ENCODE measurements at regions not wholly inside any gene's neighbourhood (a gene's known extent, or its start where the extent isn't known, plus 50 kb on each side); places are given as distances from the start of the nearest gene placed in this dataset.

DNA sequence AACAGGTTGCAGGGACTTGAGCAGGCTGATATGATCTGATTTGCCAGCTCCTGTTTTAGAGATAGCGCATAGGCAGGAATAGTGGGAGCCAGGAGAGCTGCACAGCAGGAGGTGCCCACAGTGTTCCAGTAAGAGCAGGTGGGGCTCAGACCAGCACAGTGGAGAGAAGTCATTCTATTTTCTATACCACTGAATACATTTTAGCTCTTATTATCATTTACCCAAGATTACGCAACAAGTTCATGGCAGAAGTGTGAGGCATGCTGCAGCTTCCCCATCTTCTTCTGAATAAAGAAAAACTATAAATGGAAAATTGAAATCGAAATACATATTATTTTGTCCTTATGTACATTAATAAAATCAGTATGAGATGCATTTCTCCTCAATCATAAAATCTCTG lies 114.7 kb upstream of the EDNRA start:
- DNase-seq = no peak

DNA sequence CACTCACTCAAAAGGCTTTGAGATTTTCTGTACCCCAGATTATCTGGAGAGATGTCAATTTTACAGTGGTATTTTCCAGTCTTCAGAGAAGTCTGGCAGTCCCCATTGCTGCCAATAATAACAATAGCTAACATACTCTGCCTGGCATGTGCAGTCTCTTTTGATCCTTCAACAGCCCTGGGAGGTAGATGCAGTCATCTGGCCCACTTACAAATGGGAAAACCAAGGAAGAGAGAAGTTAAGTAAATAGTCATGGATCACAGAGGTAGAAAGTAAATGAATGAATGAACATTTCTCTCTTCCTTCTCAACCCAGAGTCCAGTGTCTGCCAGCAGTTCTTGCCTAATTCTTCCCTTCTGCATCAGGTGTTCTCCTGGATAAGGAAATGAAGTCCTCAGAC lies 113.0 kb upstream of the EDNRA start:
- DNase-seq = peak; percentile 3

DNA sequence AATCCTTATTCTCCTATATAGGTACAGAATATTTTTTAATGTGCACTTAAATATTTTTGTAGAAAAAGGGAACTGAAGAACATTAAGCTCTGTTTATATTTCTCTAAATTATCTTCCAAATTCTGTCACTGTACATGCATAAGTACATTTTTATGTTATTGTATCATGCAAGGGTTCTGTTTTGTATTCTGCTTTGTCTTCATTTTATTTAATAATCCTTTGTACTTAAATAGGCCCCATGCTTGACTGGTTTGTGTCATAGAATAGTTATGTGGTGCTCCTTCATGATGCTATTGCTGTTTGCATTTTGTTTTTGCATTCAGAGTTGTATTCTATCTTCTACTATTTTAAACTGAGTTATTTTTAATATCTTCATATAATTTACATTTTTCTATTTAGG lies 111.9 kb upstream of the EDNRA start:
- no peak for DNase-seq

DNA sequence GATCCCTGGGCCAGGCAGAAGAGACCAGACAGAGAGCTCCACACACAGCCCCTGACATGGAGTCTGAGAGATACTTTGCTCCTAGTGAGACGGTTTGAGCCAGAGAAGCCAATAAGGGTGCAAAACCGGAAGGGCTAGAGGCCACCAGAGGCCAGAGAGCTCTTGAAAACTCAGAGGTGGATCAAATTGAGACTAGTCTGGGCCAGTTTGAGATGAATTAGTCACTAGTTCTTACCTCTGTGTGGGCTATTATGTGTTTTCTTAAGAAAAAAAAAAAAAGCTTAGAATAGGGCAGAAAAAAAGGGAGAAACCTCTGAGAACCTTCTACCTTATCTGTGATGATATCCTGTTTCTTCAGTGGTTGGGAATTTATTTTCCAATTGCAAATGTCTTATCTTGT lies 110.4 kb upstream of the EDNRA start:
- peak; percentile 85 for DNase-seq

DNA sequence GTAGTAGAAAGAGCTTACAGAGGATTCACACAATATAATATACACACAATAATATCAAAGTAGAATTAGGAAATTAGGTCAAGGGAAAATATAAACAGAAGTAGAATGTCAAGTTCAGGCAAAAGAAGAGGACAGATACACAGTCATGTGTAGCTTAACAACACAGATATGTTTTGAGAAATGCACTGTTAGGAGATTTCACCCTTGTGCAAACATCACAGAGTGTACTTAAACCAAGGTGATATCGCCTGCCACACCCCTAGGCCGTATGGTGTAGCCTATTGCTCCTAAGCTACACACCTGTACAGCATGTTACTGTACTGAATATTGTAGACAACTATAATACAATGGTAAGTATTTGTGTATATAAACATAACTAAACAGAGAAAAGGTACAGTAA lies 110.0 kb upstream of the EDNRA start:
- peak; percentile 74 for DNase-seq

DNA sequence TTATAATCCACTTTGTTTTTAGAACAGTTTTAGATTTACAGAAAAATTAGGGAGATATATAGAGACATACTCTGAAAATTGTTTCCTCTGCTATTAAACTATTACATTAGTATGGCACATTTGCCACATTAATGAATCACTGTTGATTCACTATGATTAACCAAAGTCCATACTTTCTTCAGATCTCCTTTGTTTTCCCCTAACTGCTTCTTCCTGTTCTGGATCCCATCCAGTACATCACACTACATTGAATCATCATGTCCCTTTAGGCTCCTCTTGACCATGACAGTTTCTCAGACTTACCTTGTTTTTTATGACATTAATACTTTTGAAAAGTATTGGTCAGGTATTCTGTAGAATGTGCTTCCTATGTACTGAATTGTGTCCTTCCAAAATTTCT lies 109.2 kb upstream of the EDNRA start:
- peak; percentile 21 for DNase-seq

DNA sequence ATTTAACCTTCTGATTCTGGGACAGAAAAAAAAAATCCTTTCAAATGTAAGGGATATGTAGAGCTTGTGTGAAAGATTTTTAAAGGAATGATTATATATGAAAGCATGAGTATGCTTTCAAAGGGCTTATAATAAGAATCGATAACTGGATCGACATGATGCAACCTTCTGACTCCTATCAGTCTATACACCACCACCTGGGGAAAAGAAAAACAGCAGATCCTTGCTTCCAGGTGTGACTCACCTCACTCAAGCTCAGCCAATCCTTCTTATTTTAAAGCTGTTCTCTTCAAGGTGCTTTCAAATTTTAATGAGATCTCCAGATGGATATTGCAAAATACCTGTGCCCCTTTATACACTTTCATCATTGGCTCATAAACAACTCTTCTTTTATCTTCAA lies 102.1 kb upstream of the EDNRA start:
- peak; percentile 69 for DNase-seq

DNA sequence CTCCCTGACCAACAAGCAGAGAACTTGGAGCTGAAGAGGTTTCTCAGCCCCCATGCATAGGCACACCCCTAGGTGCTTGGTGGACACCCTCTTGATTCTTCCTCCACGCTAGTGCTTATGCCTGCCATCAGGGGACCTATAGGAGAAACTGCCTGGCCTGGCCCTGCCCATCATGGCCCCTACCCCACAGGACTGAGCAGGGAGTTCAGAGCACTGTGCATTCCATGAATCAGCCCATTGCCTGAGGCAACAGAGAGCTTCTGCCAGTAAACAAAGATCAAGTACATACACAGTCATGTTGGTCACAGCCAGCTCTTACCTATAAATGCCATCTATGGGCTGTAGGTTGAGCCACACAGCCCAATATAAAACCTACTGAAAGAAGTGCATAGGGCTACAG lies 99.1 kb upstream of the EDNRA start:
- peak; percentile 2 for DNase-seq

DNA sequence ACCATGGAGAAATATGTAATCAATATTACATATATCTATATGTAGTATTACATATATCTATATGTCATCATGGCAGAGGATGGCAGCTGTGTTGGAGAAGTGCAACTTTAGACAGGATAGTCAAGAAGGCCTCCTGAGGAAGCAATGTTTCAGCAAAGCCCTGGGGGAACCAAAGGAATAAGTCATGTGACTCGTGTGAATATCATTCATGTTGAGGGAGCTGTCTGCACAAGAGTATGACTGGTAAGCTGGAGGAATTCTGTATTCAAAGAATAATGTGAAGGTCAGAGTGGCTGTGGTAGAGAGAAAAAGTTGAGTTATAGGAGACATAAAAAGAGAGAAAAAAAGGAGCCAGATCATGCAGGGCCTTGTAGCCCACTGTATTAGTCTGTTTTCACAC lies 92.9 kb upstream of the EDNRA start:
- DNase-seq = no peak

DNA sequence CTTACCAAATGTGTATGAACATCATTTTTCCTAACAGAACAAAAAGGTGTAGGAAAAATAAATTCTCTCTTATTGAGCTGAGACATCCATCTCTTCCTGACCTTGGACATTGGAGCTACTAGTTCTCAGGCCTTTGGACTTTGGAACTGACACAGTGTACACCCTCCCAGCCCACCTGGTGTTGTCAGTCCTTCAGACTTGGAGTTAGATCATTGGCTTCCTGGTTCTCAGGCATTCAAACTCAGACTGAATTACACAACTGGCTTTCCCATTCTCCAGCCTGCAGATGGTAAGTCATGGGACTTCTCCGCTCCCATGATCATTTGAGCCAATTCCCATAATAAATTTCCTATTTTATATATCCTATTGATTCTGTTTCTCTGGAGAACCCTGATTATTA lies 84.8 kb upstream of the EDNRA start:
- peak; percentile 52 for DNase-seq

DNA sequence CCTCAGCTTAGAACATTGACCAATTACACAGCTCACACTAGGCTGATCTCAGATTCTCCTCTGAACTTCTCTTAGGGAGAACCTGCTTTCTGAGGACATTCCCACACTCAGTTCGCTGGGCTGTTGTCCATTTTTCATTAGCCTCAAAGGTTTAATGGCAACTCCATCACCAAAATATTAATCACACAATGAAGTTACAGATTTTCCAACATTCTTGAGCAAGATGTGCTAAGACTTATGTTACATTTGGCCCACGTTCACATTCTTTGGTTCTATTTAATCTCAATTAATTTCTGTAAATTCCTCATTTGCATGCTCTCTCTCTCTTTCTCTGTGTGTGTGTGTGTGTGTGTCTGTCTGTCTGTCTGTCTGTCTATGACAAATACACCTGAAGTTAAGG lies 82.3 kb upstream of the EDNRA start:
- DNase-seq = no peak

DNA sequence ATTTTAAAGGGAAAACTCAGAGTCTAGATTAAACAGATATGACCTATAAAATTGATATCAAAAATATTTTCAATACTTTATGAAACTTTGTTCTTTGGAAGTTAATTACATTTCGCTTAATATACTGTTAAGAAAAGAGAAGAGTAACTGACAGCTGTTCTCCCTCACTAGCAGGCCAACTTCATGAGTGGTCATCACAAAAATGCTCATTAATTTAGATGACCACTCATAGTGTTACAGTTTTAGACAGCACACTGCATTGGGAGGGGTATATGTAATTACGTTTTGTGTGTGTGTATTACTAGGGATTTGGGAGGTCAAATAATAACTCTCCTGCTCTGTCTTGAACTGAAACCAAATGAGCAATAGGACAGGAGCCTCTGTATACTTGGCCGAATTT lies 80.2 kb upstream of the EDNRA start:
- DNase-seq = no peak

DNA sequence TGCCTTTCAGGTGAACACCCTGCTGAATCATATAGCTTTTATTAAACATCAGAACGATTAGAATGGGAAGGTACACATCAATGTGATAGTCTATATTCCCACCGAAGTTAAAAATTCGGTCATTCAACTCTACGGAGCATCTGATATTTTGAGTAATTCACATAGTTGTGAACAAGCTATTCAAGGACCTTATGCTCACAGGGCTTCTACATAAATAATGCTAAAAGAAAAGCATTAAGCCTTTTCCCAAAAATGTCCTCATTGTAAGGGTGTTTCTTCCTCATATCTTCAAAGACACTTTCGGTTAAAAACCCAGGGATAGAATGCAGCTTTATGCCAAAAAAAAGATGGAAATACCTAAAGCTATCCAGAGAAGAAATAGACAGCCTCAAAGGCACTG lies 79.7 kb upstream of the EDNRA start:
- no peak for DNase-seq

DNA sequence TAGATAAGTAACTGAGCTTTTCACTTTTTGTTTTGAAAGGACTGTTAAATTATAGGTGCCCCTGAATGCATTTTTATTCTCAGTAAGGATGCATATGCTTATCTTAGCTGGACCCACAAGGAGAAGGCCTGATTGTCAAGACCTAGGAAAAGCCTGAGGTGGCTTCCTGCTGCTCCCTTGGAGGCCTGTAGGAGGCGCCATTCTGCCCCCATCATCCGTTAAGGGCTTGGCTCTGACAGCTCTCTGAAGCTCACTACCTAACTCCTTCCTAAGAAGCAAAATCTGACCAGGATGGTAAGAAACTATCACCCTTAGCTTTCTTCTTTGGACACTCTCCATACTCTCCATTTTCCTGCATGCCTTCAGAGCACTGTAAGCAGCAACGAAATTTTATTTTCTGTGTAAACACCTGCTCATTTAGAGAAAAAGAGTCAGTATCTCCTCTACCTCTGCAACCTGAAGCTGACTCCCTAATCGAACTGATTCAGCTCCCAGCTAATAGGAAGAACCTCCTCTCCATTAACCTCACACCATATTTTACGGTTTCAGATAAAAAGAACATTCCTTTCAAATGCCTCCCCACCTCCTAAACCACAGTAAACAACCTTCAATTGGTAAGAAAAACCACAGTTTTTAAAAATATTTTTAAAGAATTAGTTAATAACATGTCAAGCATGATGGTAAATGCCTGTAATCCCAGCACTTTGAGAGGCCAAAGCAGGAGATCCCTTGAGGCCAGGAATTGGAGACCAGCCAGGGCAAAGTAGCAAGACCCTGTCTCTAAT lies 73.4 kb upstream of the EDNRA start:
- DNase-seq = peak; percentile 10

DNA sequence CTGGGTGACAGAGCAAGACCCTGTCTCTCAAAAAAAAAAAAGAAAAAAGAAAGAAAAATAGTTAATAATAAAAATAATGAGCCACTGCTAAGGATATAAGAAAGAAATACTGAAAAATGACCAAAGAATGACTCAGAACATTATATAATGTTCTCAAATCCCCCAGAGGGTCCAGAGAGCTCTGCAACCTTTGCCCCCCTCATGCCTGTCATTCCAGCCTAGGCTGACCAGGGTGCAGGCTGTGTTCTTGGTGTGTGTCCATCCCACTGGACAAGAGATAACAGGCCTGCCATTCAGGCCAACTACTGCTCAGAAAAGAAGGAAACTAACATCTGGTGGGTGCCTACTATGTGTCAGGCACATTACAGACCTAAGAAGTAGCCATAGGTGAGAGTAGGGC lies 72.7 kb upstream of the EDNRA start:
- DNase-seq = no peak

DNA sequence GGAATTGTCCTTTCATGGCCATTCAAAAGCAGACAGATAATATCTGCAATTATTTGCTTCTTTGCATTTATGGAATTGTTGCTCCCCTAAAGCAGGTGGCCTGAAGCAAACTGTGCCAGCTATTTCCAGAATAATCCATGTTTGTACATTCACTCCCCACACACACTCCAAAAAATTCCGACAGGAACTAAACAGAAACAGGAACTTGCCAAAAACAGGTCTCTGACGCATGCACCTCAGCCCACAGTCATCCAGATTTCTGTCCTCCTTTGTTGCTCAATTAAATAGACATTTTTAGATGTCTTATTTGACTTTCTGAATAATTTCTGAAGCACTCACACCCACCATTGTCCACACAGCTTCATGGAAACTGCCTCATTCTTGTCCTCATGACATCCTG lies 71.5 kb upstream of the EDNRA start:
- no peak for DNase-seq

DNA sequence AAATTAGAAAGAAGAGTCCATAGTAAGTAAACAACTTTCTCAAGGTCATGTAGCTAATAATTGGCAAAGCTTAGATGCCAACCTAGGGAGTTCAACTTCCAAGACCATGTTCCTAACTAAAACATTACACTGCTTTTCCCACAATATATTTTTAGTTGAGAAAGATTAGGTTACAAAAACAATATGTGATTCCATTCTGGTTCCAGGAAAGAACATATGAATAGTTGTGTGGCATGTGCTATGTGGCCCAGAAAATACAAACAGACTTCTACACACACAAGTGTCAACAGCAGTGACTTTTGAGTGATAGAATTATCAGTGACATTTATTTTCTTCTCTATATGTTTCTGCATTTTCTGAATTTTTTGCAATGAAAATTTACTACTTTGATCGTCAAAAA lies 62.7 kb upstream of the EDNRA start:
- DNase-seq = no peak

DNA sequence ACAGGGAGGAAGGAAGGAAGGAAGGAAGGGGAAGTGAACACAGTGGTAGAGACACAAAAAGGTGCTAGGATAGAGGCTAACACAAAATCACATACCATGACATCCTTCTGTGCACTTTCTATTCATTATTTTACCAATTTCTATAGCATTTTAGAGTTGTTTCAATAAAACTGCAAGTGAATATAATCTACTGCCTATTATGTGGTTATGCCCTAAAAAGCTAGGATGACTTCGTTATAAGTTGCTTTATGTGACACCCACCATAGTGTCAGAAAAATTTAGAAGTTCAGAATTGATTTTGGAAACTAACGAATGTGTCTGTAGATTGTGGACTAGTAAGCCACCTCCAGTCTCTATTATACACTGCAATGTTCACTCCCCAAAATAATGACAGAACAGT lies 59.4 kb upstream of the EDNRA start:
- no peak for DNase-seq

DNA sequence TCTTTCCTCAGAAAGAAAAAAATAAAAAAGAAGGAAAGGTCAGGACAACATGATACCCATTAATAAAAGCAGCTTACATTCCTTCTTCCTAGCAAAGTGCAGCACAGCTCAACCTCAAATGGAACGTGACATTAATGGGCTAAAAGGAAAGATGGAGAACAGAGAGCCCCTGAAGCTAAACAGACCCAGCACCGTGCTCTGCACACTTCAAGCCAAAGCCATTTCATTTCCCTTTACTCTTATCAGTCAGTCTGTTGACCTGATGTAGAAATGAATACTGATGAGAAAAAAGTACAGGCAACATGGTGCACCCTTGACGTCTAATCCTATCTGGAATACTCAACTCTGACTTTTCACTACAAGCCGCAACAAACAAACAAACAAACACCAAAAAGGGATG lies 57.7 kb upstream of the EDNRA start:
- DNase-seq = no peak

DNA sequence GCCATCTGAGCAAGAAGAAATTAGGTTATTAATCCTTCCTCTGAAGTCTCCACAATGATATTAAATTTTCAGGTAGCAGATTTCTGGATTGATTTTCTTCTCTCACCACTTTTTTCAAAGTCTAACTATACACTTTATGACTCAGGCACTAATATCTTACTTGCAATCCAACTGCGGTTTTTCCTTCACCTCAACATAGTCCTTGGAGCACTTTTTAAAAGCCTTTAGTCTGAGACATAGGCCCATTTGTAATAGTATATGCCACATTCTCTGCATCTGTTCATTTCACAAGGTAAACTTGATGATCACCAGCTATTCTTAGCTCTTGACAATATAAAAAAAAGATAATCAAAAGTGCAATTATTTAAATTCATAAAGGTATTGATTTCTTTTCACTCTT lies 55.9 kb upstream of the EDNRA start:
- DNase-seq = no peak

DNA sequence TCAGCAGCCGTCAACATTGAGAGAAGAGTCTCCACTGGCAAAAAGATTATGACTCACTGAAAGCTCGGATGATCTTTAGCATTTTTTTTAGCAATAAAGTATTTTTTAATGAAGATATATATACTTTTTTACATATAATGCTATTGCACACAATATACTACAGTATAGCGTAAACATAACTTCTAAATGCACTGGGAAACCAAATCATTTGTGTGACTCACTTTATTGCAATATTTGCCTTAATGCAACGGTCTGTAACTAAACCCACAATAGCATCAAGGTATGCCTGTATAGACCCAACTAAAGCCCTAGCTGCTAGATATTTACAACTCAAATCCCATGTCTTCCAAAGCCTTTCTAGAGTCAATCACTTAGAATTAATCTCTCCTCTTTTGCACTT lies 52.3 kb upstream of the EDNRA start:
- DNase-seq = peak; percentile 61

DNA sequence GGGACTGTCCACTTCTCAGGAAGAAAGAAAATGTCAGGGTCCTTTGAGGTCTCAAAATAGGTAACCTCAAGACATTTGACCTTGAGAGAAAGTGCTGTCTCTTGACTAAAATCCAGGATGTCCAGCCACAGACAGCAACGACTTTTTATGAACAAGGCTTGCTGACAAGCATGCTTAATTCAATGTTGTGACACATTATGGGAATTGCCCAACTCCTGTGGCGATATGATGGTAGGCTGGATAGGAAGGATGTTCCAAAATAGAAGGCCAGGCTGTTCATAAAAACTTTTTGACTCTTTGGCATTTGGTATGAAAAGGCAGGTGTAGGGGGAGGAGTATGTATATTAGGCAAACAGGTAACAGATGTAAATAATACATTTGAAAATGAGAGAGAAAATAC lies 50.8 kb upstream of the EDNRA start:
- no peak for DNase-seq

Measured in DMS53 (cell line).